ENCODE measurements at regions not wholly inside any gene's neighbourhood (a gene's known extent, or its start where the extent isn't known, plus 50 kb on each side); places are given as distances from the start of the nearest gene placed in this dataset.
A peak's percentile ranks its signal among the peaks of the same experiment; 100 is the strongest.

- DNase-seq = no peak
These were observed 312.5 kb downstream of the PSAT1 start for GRCh38 chr9:78609450-78609849.

DNA sequence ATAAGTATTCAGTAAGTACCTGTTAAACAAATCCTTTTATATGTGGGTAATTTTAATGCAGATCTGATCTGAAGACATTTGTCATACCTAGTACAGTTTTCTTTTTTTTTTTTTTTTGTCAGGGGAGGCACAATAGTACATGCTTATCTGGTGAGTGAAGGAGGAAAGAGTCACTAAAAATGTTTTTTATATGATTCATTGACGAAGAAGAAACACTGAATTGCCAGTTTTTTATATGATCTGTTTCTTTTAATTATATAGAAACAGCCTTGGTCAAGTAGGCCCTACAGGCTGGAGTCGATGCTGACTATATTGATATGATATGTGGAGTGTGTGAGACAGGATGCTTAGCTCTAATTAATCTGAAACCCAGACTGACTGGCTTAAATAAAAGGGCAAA, 315.2 kb downstream of the PSAT1 start:
- DNase-seq = no peak

DNA sequence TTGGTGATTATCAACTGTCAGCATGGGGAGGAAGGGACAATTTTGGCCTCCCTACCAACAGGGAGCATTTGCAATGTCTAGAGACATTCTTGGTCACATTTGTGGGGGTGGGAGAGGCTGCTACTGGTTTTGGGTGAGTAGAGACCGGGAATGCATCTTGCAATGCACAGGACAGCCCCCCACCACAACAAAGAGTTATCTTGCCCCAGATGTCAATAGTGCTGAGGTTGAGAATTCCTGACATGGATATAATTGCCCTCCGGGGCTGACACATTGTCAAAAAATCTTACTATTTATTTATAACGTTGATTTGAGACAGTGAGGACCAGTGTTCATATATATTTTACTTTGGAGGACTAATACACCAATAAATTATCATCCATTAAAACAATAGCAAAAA, 316.1 kb downstream of the PSAT1 start:
- DNase-seq = no peak

DNA sequence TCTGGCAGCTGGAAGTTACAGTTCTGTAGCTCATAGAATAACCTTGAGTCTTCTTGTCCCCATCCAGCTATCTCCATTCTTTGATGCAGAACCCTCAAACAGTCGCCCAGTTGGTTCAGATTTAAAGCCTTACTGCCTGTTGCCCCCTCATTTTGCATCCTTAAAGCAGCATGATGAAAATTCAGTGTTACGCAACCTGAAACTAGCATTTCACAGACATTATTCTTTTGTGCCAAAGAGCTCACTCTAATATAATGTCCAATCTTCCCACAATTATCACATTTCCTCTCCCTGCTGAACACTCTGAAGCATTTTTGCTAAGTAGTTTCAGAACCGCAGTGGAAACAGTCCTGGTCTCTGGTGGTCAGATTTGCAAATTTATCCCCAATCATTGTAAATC, 318.0 kb downstream of the PSAT1 start:
- no peak for DNase-seq

DNA sequence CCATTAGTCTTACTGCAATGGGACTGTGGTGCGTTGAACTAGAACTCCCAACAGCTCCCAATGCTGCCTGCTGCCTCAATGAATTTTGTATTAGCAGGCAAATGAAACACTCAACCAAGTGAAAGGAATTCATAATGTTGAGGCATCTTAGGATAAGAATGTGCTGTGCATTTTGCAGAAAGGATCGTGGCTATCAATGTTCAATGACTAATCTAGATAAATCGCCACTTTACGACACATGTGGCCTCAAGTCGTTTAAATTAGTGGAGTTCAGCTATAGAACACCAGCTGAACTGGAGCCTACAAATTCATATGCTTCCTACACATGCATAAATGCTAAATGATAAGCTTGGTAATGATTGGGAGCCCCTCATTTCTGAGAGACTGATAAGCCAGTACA, 318.4 kb downstream of the PSAT1 start:
- DNase-seq = no peak

DNA sequence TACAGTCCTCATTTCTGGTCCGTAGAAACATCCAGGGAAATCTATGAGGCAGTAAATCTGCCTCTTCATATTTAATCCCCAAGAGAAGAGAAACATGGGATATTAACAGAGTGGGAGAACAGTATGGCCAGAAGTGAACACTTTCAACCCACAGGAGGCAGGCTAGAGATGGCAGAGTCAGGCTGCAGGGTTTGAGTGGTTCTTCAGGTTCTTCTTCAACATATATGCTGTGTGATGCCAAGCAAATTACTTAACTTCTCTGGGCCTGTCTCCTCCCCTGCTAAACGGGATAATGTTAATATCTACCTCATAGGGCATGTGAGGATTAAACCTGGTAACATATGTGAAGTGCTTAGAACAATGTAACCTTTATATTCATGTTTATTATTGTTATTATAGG, 321.8 kb downstream of the PSAT1 start:
- DNase-seq = no peak

- peak; percentile 44 for DNase-seq
These were observed 323.4 kb downstream of the PSAT1 start for GRCh38 chr9:78620303-78620702.

GRCh38 chr9:78620764-78621163, 323.8 kb downstream of the PSAT1 start:
- DNase-seq = peak; percentile 3

GRCh38 chr9:78622126-78622525, 325.2 kb downstream of the PSAT1 start:
- DNase-seq = no peak

- no peak for DNase-seq
These were observed 330.0 kb downstream of the PSAT1 start for GRCh38 chr9:78626971-78627370.

GRCh38 chr9:78630966-78631365, 334.0 kb downstream of the PSAT1 start:
- no peak for DNase-seq

GRCh38 chr9:78640728-78641127, 343.8 kb downstream of the PSAT1 start:
- no peak for DNase-seq

GRCh38 chr9:78644359-78644758, 347.4 kb downstream of the PSAT1 start:
- DNase-seq = peak; percentile 24

DNA sequence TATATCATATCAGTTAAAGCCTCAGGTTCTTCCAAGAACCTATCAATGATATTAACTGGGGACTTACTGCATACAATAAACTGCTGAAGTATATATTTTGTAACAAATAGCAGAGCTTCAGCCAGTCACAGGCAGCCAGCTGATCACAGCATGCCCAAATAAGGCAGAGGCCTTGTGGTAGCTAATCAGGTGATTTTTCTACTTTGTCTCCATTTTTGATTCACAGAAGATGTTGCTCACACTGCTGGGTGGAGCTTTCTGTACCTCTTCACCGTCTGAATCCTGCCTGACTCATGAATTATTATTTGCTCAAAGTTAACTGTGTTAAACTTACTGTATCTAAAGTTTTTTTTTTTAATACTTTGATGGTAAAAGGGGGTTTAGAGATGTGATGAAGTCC, 357.4 kb downstream of the PSAT1 start:
- no peak for DNase-seq

DNA sequence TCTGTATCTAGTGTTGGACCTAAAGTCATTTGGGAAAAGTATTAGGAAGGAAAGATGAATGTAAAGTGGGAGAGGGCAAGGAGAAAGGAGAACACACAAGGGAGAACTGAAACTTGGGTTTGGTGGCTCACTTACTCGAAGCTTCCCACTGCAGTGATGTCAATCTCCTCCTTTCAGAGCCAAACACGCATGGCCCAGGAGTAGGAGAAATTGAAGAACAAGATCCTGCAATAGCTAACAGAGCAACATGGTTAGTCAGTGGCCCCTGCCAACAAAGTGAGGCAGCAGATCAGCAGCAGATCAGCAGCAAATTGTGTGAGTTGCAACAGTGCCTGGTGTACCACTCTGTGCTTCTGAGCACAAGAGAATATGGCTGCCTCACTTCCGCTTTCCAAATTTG, 366.4 kb downstream of the PSAT1 start:
- peak; percentile 79 for DNase-seq

- no peak for DNase-seq
These were observed 367.4 kb downstream of the PSAT1 start for GRCh38 chr9:78664370-78664769.

- peak; percentile 7 for DNase-seq
These were observed 370.0 kb downstream of the PSAT1 start for GRCh38 chr9:78666818-78667414.

DNA sequence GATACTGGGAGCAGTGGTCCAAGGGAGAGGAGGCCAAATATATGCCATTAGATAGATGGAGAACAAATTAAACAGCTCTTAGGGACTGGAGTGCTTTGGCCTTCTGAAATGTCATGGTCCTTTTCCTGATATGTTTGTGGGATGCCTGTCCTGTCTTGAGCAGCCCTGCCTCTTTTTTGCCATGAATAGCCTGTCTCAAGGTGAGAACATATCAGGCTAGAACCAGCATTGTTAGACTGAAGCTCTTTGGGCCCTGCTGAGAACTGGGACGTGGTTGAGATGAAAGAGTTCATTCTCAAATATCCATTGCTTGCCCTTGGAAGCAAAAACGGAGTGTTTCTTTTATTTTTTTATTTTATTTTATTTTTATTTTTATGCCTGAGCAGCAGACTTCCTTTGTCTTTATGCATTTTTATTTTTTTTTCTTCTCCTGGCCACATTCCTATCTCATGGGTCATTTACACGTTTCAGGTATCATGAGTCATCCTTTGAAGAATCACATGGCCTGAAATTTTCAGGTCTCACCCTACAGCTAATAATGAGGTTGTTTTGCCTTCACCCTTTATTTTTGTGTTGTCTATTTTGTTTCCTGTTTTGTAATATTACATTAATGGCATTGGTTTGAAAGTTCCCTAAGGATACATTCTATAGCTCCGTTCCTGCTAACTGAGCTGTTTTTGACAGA, 371.4 kb downstream of the PSAT1 start:
- no peak for DNase-seq

- DNase-seq = no peak
These were observed 372.7 kb downstream of the PSAT1 start for GRCh38 chr9:78669591-78669990.

DNA sequence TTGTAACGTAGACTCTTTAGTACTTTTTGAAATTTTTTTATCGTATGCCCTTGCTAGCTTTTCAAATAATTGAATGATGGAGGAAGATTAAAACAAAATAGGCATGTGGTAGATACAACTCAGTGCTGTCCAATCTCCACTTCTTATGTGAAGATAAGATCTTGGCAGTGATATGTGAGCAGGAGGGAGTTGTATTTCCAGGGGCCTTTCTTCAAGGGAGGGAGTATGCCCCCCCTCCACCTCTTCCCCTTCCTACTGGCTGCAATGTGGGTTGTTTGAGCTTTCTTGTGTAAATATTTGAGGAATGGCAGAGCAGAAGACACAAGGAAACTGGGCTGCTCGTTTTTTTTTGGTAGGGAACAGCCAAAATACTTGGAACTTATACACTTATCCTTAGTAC, 374.9 kb downstream of the PSAT1 start:
- no peak for DNase-seq

GRCh38 chr9:78674874-78675273, 377.9 kb downstream of the PSAT1 start:
- no peak for DNase-seq

DNA sequence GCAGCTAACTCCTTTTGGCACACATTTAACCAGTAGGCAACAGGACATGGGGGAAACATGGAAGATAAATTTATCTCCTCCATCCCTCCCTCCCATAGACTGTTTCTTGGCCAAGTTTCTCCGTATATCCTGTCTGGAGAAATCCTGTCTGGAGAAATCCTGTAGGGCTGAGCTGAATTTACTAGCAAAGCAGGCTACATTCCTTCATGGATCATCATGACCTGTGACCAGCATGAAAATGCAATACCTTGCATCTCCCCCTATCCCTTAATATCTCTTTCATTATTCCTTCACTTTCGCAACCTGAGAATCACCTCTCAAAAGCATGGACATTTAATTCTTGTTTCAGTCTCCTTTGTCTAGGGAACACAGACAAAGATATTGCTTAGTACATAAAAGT, 379.1 kb downstream of the PSAT1 start:
- no peak for DNase-seq

- no peak for DNase-seq
These were observed 379.7 kb downstream of the PSAT1 start for GRCh38 chr9:78676623-78677022.

DNA sequence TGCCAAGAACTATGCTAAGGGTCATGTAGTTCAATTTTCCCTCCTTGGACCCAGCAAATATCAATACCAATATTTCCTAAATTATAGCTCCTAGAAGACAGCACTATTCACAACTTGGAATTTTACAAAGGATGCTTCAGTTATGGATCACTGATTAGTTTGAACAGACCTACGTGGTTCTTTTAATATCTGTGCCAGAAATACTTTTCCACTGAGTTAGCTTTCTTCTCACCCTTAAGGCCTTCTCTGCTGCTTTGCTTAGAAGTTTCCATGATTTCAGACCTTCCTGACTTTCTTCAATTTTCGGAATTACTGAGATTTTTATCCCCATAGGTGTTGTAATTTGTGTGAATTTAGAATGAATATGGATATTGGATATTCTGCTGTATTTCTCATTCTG, 380.4 kb downstream of the PSAT1 start:
- DNase-seq = no peak

- no peak for DNase-seq
These were observed 382.0 kb downstream of the PSAT1 start for GRCh38 chr9:78678877-78679276.

Data from suppressor macrophage treated with lipopolysaccharide for 4 hours (primary cell).